Osteoblast (primary cell): ENCODE measurements at regions not wholly inside any gene's neighbourhood (a gene's known extent, or its start where the extent isn't known, plus 50 kb on each side); places are given as distances from the start of the nearest gene placed in this dataset.

ENCODE experiments used
- DNase-seq: peaks from one replicate; pipeline ENCODE4 v3.0.0; 2011; ENCODE audit warnings: low spot score, mixed read lengths; ENCODE audit not compliant: insufficient read length; ENCODE audit errors: missing footprints
- H2AFZ ChIP-seq: 2 replicates; pipeline ENCODE4 v1.6.0; 2011; ENCODE audit warnings: mild to moderate bottlenecking, low read length
- H3K27ac ChIP-seq: 2 replicates; pipeline ENCODE4 v1.5.1; 2011; ENCODE audit warnings: mild to moderate bottlenecking, low read depth, low read length, moderate library complexity
- H3K27me3 ChIP-seq: 2 replicates; pipeline ENCODE4 v1.6.0; 2012; ENCODE audit warnings: mild to moderate bottlenecking, control low read depth, inconsistent platforms, low read length, moderate library complexity; ENCODE audit not compliant: insufficient read depth
- H3K36me3 ChIP-seq: 2 replicates; pipeline ENCODE4 v1.5.1; 2011; ENCODE audit warnings: mild to moderate bottlenecking, low read length, control low read depth, moderate library complexity; ENCODE audit not compliant: insufficient read depth
- H3K4me1 ChIP-seq: 2 replicates; pipeline ENCODE4 v1.5.1; 2011; ENCODE audit warnings: mild to moderate bottlenecking, low read length, control low read depth, moderate library complexity; ENCODE audit not compliant: insufficient read depth
- H3K4me2 ChIP-seq: 2 replicates; pipeline ENCODE4 v1.6.0; 2011; ENCODE audit warnings: mild to moderate bottlenecking, low read length; ENCODE audit not compliant: insufficient read depth
- H3K4me3 ChIP-seq: fragments of 200-600 bp; sonication (generic); 3 replicates; pipeline ENCODE4 v1.5.1; 2012; ENCODE audit warnings: mild to moderate bottlenecking, low read length, inconsistent platforms; ENCODE audit not compliant: insufficient read depth
- H3K79me2 ChIP-seq: 2 replicates; pipeline ENCODE4 v1.6.0; 2012; ENCODE audit warnings: mild to moderate bottlenecking, low read length, control low read depth, inconsistent platforms; ENCODE audit not compliant: insufficient read depth
- H3K9me3 ChIP-seq: 2 replicates; pipeline ENCODE4 v1.5.1; 2011; ENCODE audit warnings: low read depth, low read length, control low read depth
- H4K20me1 ChIP-seq: 2 replicates; pipeline ENCODE4 v1.6.0; 2012; ENCODE audit warnings: mild to moderate bottlenecking, low read length, control low read depth; ENCODE audit not compliant: insufficient read depth
- TF ChIP-seq, protein P1 (sequence below): IDR thresholded peaks from 2 replicates; pipeline ENCODE4 v1.5.1; 2011; ENCODE audit warnings: mild to moderate bottlenecking, low read depth, low read length, moderate library complexity; ENCODE audit errors: extremely low read depth

DNA sequence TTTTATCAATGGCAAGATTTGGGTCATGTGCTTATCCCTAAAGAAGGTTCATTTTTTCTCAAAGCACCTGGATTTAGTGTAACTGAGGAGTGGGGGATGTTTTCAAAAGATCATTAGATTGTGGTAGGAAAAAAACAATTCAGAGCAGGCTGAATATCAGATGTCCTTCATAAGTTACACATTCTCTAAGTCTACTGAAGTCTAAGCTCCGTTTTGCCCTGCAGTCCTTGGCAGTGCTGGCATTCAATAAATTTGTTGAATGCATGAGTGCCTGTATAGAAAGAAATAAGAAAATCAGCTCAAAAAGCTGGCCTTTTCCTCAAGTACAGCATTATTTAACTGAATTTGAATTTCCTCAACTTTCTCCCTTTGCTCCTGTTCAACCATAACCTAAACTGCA lies 819.0 kb upstream of the GRM7 start:
- Histone ChIP-seq H2AFZ (no peak overlapping the region), H3K27ac (no peak overlapping the region), H3K27me3 (no peaks in the 10 kb centered on the region), H4K20me1 (no peaks in the 10 kb centered on the region), H3K9me3 (no peaks in the 10 kb centered on the region), H3K4me3 (no peak overlapping the region), H3K4me1 (no peaks in the 10 kb centered on the region), H3K36me3 (no peaks in the 10 kb centered on the region), H3K4me2 (no peak overlapping the region), H3K79me2 (no peaks in the 10 kb centered on the region)
- no peak for DNase-seq
- TF ChIP-seq, protein P1, sequence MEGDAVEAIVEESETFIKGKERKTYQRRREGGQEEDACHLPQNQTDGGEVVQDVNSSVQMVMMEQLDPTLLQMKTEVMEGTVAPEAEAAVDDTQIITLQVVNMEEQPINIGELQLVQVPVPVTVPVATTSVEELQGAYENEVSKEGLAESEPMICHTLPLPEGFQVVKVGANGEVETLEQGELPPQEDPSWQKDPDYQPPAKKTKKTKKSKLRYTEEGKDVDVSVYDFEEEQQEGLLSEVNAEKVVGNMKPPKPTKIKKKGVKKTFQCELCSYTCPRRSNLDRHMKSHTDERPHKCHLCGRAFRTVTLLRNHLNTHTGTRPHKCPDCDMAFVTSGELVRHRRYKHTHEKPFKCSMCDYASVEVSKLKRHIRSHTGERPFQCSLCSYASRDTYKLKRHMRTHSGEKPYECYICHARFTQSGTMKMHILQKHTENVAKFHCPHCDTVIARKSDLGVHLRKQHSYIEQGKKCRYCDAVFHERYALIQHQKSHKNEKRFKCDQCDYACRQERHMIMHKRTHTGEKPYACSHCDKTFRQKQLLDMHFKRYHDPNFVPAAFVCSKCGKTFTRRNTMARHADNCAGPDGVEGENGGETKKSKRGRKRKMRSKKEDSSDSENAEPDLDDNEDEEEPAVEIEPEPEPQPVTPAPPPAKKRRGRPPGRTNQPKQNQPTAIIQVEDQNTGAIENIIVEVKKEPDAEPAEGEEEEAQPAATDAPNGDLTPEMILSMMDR = no peak

DNA sequence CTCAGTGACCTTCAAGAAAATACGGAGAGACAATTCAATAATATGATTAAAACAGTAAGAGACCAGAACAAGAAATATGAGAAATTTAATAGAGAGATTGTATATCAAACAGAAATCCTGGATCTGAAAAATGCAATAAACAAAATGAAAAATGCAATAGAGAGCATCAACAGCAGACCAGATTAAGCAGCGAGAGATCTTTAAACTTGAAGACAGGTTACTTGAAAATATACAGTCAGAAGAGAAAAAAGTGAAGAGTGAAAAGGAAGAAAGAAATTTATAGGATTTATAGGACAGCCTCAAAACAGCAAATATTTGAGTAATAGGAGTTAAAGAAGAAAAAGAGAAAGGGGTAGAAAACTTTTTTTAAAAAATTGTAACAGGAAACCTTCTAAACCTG lies 813.9 kb upstream of the GRM7 start:
- Histone ChIP-seq H3K9me3 (peaks cover 3% of the 10 kb centered on the region), H2AFZ (no peak overlapping the region), H3K27me3 (no peaks in the 10 kb centered on the region), H3K4me3 (no peak overlapping the region), H3K79me2 (no peaks in the 10 kb centered on the region), H4K20me1 (no peaks in the 10 kb centered on the region), H3K36me3 (no peaks in the 10 kb centered on the region), H3K4me2 (no peak overlapping the region), H3K4me1 (no peaks in the 10 kb centered on the region), H3K27ac (no peak overlapping the region)
- no peak for DNase-seq
- TF ChIP-seq, protein P1 = no peak

DNA sequence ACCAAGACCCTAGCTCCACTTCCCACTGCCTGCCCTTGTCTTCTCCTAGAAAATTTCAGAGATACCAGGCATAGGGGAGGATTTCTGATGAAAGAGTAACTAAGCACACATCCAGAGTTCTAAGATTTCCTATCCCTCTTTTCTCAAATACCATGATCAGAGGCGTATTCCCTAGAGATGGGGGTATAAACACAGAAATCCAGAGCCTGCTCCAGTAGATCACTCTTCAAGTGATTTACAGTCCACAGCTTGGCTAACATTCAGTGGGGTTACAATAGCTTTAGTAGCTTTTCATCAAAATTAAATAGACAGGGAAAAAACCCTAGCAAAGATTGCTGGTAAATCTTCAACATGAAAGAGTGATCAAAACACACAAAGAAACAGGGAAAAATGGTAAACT lies 800.7 kb upstream of the GRM7 start:
- H3K4me1 ChIP-seq = no peaks in the 10 kb centered on the region
- TF ChIP-seq, protein P1 = no peak
- H3K27ac ChIP-seq = no peak overlapping the region
- H3K9me3 ChIP-seq = peaks cover 3% of the 10 kb centered on the region
- H3K4me2 ChIP-seq = no peak overlapping the region
- no peaks in the 10 kb centered on the region for H3K36me3 ChIP-seq
- H2AFZ ChIP-seq = no peak overlapping the region
- no peaks in the 10 kb centered on the region for H4K20me1 ChIP-seq
- no peaks in the 10 kb centered on the region for H3K79me2 ChIP-seq
- H3K4me3 ChIP-seq = no peak overlapping the region
- no peak for DNase-seq
- H3K27me3 ChIP-seq = no peaks in the 10 kb centered on the region

DNA sequence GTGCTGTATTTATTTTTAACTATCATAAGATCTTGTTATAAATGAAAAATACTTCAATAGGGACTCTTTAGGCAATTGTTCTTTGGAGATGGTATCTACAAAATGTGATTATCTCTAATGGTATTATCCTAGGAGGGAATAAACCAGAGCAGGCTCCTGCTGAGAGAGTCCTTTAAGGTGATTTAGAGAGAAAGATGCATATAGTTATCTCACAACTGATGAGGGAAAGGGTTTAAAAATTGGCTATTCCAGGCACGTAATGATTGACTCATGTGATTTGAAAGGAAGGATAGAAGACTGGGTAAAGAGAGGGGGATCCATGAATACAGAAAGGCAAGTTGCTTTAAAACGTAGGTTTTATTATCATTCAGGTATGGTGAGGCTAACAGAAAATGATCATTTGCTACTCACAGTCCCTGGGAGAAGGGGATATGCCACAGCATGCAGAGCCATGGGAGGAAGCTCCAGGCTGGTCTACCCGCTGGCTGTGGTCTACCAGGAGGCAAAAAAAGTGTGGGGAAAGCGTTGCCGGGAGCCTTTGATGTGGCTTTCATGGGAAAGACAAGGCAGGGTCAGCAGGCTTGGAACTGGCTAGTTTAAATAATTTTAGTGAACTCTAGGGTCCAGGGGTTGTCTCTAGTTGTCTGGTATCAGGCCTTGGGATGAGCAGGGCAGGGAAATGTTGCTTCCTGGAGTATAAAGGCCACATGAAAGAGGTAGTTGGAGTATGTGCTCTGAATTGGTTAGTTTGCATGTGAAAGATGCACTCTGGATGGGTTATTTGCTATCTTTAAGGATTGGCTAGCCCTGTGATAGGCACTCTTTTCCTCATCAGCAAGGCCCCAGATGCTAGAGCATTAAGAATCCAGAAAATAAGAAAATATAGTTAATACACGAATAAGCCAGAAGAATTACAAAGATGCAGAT lies 798.4 kb upstream of the GRM7 start:
- Histone ChIP-seq H4K20me1 (no peaks in the 10 kb centered on the region), H3K27me3 (no peaks in the 10 kb centered on the region), H3K4me1 (no peaks in the 10 kb centered on the region), H3K4me2 (no peak overlapping the region), H3K79me2 (no peaks in the 10 kb centered on the region), H3K9me3 (peaks cover 3% of the 10 kb centered on the region), H3K36me3 (no peaks in the 10 kb centered on the region), H3K27ac (no peak overlapping the region), H3K4me3 (no peak overlapping the region), H2AFZ (no peak overlapping the region)
- no peak for DNase-seq
- TF ChIP-seq, protein P1 = no peak
